Uterus (tissue), 3 donors: ENCODE measurements at regions not wholly inside any gene's neighbourhood (a gene's known extent, or its start where the extent isn't known, plus 50 kb on each side); places are given as distances from the start of the nearest gene placed in this dataset.

ENCODE experiments used
- DNase-seq, 2 donors: peaks; one replicate each; pipeline ENCODE4 v3.0.0-alpha.2; 2019 to 2020
- H3K27ac ChIP-seq, 2 donors: fragments of 200-600 bp; sonication (generic); 1 replicate in 1 of 2; 2 replicates in 1 of 2; pipeline ENCODE4 v1.5.1; 2016 to 2018
- H3K27me3 ChIP-seq, 2 donors: fragments of 200-600 bp; sonication (generic); one replicate each; pipeline ENCODE4 v1.5.1; 2018 to 2019; ENCODE audit warnings: control low read depth in 1 of 2
- H3K36me3 ChIP-seq, 2 donors: fragments of 200-600 bp; sonication (generic); one replicate each; pipeline ENCODE4 v1.5.1; 2019; ENCODE audit warnings: control low read depth in 1 of 2
- H3K4me1 ChIP-seq, 2 donors: fragments of 200-600 bp; sonication (generic); one replicate each; pipeline ENCODE4 v1.5.1; 2018 to 2019; ENCODE audit warnings: control low read depth in 1 of 2
- H3K4me3 ChIP-seq, 2 donors: fragments of 200-600 bp; sonication (generic); 1 replicate in 1 of 2; 2 replicates in 1 of 2; pipeline ENCODE4 v1.5.1; 2018 to 2019; ENCODE audit warnings: mild to moderate bottlenecking in 1 of 2
- H3K9me3 ChIP-seq, 2 donors: fragments of 200-600 bp; sonication (generic); one replicate each; pipeline ENCODE4 v1.5.1; 2019; ENCODE audit warnings: control low read depth in 1 of 2
- CTCF ChIP-seq, 4 experiments: fragments of 200-600 bp in 2 of 4; fragments of 450-650 bp in 2 of 4; sonication (generic) in 2 of 4; IDR thresholded peaks; one replicate each; pipeline ENCODE4 v1.5.1; 2016 to 2019; ENCODE audit warnings: antibody characterized with exemption in 4 of 4, mild to moderate bottlenecking in 2 of 4, moderate library complexity in 1 of 4
- POLR2A ChIP-seq, 2 donors: fragments of 450-650 bp; IDR thresholded peaks; one replicate each; pipeline ENCODE4 v1.6.1; 2016; ENCODE audit warnings: antibody characterized with exemption in 2 of 2, mild to moderate bottlenecking in 1 of 2, moderate library complexity in 1 of 2
- intact Hi-C: fragments of 100-400 bp; cut with DNase I; formaldehyde crosslinking; loops from one replicate; pipeline ENCODE4 v1.15.1; 2023; ENCODE audit warnings: low total_unique reads
- donor health status: DM: yes; HTN: yes; CAD: no.

GRCh38 chr4:166637816-166638215 is 596.5 kb downstream of the SPOCK3 start:
- DNase-seq = no peak
- no peaks in the 10 kb centered on the region for H3K36me3 ChIP-seq
- H3K27ac ChIP-seq = no peak overlapping the region
- intact Hi-C loops = no loop called here
- no peaks in the 10 kb centered on the region for H3K9me3 ChIP-seq
- H3K27me3 ChIP-seq = no peaks in the 10 kb centered on the region
- no peaks in the 10 kb centered on the region for H3K4me1 ChIP-seq
- TF ChIP-seq POLR2A (IDR thresholded peaks at IDR 0.05) (no peak), CTCF (IDR thresholded peaks at IDR 0.05) (no peak)
- H3K4me3 ChIP-seq = no peak overlapping the region

GRCh38 chr4:166655231-166655630 is 579.1 kb downstream of the SPOCK3 start:
- Histone ChIP-seq H3K36me3 (no peaks in the 10 kb centered on the region), H3K4me3 (no peak overlapping the region), H3K4me1 (no peaks in the 10 kb centered on the region), H3K9me3 (no peaks in the 10 kb centered on the region), H3K27me3 (no peaks in the 10 kb centered on the region), H3K27ac (no peak overlapping the region)
- intact Hi-C loops = no loop called here
- DNase-seq = no peak
- TF ChIP-seq POLR2A (IDR thresholded peaks at IDR 0.05) (no peak), CTCF (IDR thresholded peaks at IDR 0.05) (no peak)

GRCh38 chr4:166655705-166656104 is 578.6 kb downstream of the SPOCK3 start:
- Histone ChIP-seq H3K27me3 (no peaks in the 10 kb centered on the region), H3K9me3 (no peaks in the 10 kb centered on the region), H3K36me3 (no peaks in the 10 kb centered on the region), H3K4me1 (no peaks in the 10 kb centered on the region), H3K27ac (no peak overlapping the region), H3K4me3 (no peak overlapping the region)
- no peak for TF ChIP-seq CTCF (IDR thresholded peaks at IDR 0.05)
- no peak for TF ChIP-seq POLR2A (IDR thresholded peaks at IDR 0.05)
- intact Hi-C loops = no loop called here
- DNase-seq = no peak

- no peaks in the 10 kb centered on the region for H3K36me3 ChIP-seq
- TF ChIP-seq CTCF (IDR thresholded peaks at IDR 0.05) = no peak
- no peak for TF ChIP-seq POLR2A (IDR thresholded peaks at IDR 0.05)
- no peak overlapping the region for H3K27ac ChIP-seq
- H3K4me3 ChIP-seq = no peak overlapping the region
- no peaks in the 10 kb centered on the region for H3K4me1 ChIP-seq
- no peak for DNase-seq
- H3K27me3 ChIP-seq = no peaks in the 10 kb centered on the region
- intact Hi-C loops = no loop called here
- H3K9me3 ChIP-seq = no peaks in the 10 kb centered on the region
These were observed 577.0 kb downstream of the SPOCK3 start for GRCh38 chr4:166657261-166657660.

GRCh38 chr4:166658585-166658984 is 575.7 kb downstream of the SPOCK3 start:
- TF ChIP-seq CTCF (IDR thresholded peaks at IDR 0.05) (no peak), POLR2A (IDR thresholded peaks at IDR 0.05) (no peak)
- H3K27ac ChIP-seq = no peak overlapping the region
- no peaks in the 10 kb centered on the region for H3K4me1 ChIP-seq
- intact Hi-C loops = no loop called here
- no peaks in the 10 kb centered on the region for H3K27me3 ChIP-seq
- no peaks in the 10 kb centered on the region for H3K36me3 ChIP-seq
- no peak for DNase-seq
- no peak overlapping the region for H3K4me3 ChIP-seq
- H3K9me3 ChIP-seq = no peaks in the 10 kb centered on the region
